Mesenchymal stem cell (in vitro differentiated cells and primary cell): ENCODE measurements at regions not wholly inside any gene's neighbourhood (a gene's known extent, or its start where the extent isn't known, plus 50 kb on each side); places are given as distances from the start of the nearest gene placed in this dataset.

Experiments used
- DNase-seq: peaks from one replicate; pipeline ENCODE4 v3.0.0-alpha.2; 2013
- H2AFZ ChIP-seq: one replicate; pipeline ENCODE4 v1.6.1; 2013; ENCODE audit warnings: low read depth, mild to moderate bottlenecking, control low read depth, inconsistent platforms, low read length, moderate library complexity
- H2AK5ac ChIP-seq: 2 replicates; pipeline ENCODE4 v1.6.1; 2013; ENCODE audit warnings: low read length, moderate library complexity, mild to moderate bottlenecking, inconsistent platforms; ENCODE audit not compliant: severe bottlenecking
- H2BK120ac ChIP-seq: one replicate; pipeline ENCODE4 v1.6.1; 2013; ENCODE audit warnings: low read depth, mild to moderate bottlenecking, inconsistent platforms, low read length, moderate library complexity
- H2BK12ac ChIP-seq, 2 experiments: one replicate each; pipeline ENCODE4 v1.6.1; 2013; ENCODE audit warnings: inconsistent platforms in 2 of 2, low read length in 2 of 2, mild to moderate bottlenecking in 2 of 2, moderate library complexity in 2 of 2, control low read depth in 1 of 2
- H2BK15ac ChIP-seq: one replicate; pipeline ENCODE4 v1.6.1; 2013; ENCODE audit warnings: mild to moderate bottlenecking, low read depth, inconsistent platforms; ENCODE audit not compliant: poor library complexity, severe bottlenecking
- H2BK5ac ChIP-seq: 2 replicates; pipeline ENCODE4 v1.6.1; 2013; ENCODE audit warnings: low read depth, mild to moderate bottlenecking, low read length, control low read depth, inconsistent platforms; ENCODE audit not compliant: poor library complexity, severe bottlenecking
- H3K14ac ChIP-seq, 2 experiments: one replicate each; pipeline ENCODE4 v1.6.1; 2013; ENCODE audit warnings: inconsistent platforms in 2 of 2, low read length in 2 of 2, control low read depth in 1 of 2, mild to moderate bottlenecking in 1 of 2, moderate library complexity in 1 of 2
- H3K18ac ChIP-seq, 2 experiments: one replicate each; pipeline ENCODE4 v1.6.1; 2013; ENCODE audit warnings: inconsistent platforms in 2 of 2, low read length in 2 of 2, control low read depth in 1 of 2, low read depth in 1 of 2, mild to moderate bottlenecking in 1 of 2
- H3K23ac ChIP-seq, 2 experiments: one replicate each; pipeline ENCODE4 v1.6.1; 2013; ENCODE audit warnings: inconsistent platforms in 2 of 2, low read length in 2 of 2, mild to moderate bottlenecking in 2 of 2, moderate library complexity in 2 of 2, control low read depth in 1 of 2
- H3K27ac ChIP-seq: 2 replicates; pipeline ENCODE4 v1.5.1; 2013; ENCODE audit warnings: mild to moderate bottlenecking, moderate library complexity, low read length, control low read depth, inconsistent platforms; ENCODE audit not compliant: poor library complexity, severe bottlenecking
- H3K27me3 ChIP-seq, 2 experiments: 2 replicates each; pipeline versions ENCODE4 v1.6.1 to v1.7.0; 2013; ENCODE audit warnings: low read length in 2 of 2, mild to moderate bottlenecking in 2 of 2, moderate library complexity in 2 of 2, control low read depth in 1 of 2, inconsistent platforms in 1 of 2; ENCODE audit not compliant: control insufficient read depth in 1 of 2, insufficient read depth in 1 of 2
- H3K36me3 ChIP-seq, 2 experiments: 2 replicates each; pipeline versions ENCODE4 v1.6.1 to v1.7.0; 2013; ENCODE audit warnings: low read length in 2 of 2, control low read depth in 1 of 2, inconsistent platforms in 1 of 2, low read depth in 1 of 2, mild to moderate bottlenecking in 1 of 2; ENCODE audit not compliant: insufficient read depth in 2 of 2, control insufficient read depth in 1 of 2
- H3K4ac ChIP-seq, 2 experiments: one replicate each; pipeline ENCODE4 v1.6.1; 2013; ENCODE audit warnings: inconsistent platforms in 2 of 2, low read length in 2 of 2, mild to moderate bottlenecking in 2 of 2, moderate library complexity in 2 of 2, control low read depth in 1 of 2, low read depth in 1 of 2
- H3K4me1 ChIP-seq: 2 replicates; pipeline ENCODE4 v1.6.1; 2013; ENCODE audit warnings: low read depth, low read length, control low read depth; ENCODE audit not compliant: control insufficient read depth, insufficient read depth
- H3K4me2 ChIP-seq: 2 replicates; pipeline ENCODE4 v1.6.1; 2013; ENCODE audit warnings: low read length, mild to moderate bottlenecking, inconsistent platforms; ENCODE audit not compliant: poor library complexity, severe bottlenecking
- H3K4me3 ChIP-seq, 2 experiments: 2 replicates each; pipeline versions ENCODE4 v1.5.1 to v1.7.0; 2013; ENCODE audit warnings: low read length in 2 of 2, mild to moderate bottlenecking in 2 of 2, control low read depth in 1 of 2, low read depth in 1 of 2; ENCODE audit not compliant: insufficient read depth in 1 of 2
- H3K79me1 ChIP-seq: replicated peaks from 2 replicates; pipeline ENCODE4 v1.6.1; 2013; ENCODE audit warnings: mild to moderate bottlenecking, control low read depth, low read length, inconsistent platforms; ENCODE audit not compliant: poor library complexity, severe bottlenecking
- H3K9ac ChIP-seq: 2 replicates; pipeline ENCODE4 v1.7.0; 2013; ENCODE audit warnings: mild to moderate bottlenecking, low read length, moderate library complexity
- H3K9me3 ChIP-seq: 2 replicates; pipeline ENCODE4 v1.7.0; 2013; ENCODE audit warnings: mild to moderate bottlenecking, low read length; ENCODE audit not compliant: control insufficient read depth
- H4K8ac ChIP-seq: one replicate; pipeline ENCODE4 v1.6.1; 2013; ENCODE audit warnings: inconsistent platforms, mild to moderate bottlenecking, low read length, moderate library complexity
- H4K91ac ChIP-seq: one replicate; pipeline ENCODE4 v1.6.1; 2013; ENCODE audit warnings: mild to moderate bottlenecking, low read length, inconsistent platforms
- WGBS: methylation state at CpG from one replicate; pipeline ENCODE4 v1.1.7; 2013; ENCODE audit warnings: mixed read lengths; 5-methylcytosine and 5-hydroxymethylcytosine counted together

DNA sequence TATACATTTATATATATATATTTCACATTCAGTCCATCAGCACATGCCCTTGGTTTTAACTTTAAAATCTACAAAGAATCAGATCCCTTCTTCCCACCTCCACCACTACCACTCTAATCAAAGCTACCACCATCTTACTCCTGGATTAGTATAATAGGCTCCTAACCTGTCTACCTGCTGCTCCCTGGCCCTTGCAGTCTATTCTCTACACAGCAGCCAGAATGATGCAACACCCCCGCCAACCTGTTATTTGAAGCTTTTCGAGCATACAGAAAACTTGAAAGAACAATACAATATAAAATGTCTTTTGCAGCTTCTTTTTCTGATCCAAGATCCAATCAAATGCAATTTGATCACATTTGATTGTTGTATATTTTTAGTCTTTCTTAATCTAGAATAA is 165.9 kb upstream of the HMGA2 start:
- Histone ChIP-seq H3K9me3 (no peaks in the 10 kb centered on the region), H3K23ac (no peak overlapping the region), H3K79me1 (no peaks in the 10 kb centered on the region), H2BK12ac (peak overlapping the region in 1 of 2 experiments; percentile 34), H3K4me2 (no peak overlapping the region), H2BK5ac (no peak overlapping the region), H3K4me3 (no peak overlapping the region), H3K18ac (no peak overlapping the region), H3K27ac (peak overlapping the region; percentile 55), H3K4ac (no peak overlapping the region), H2BK15ac (no peak overlapping the region), H2AK5ac (peak overlapping the region; percentile 69), H3K27me3 (no peaks in the 10 kb centered on the region), H3K4me1 (peaks cover 2% of the 10 kb centered on the region), H4K8ac (no peak overlapping the region), H3K14ac (no peak overlapping the region), H3K9ac (no peak overlapping the region), H4K91ac (no peak overlapping the region), H2BK120ac (no peak overlapping the region), H3K36me3 (no peaks in the 10 kb centered on the region), H2AFZ (no peak overlapping the region)
- DNase-seq, result no peak
- WGBS, result 100% methylated on average over 1 of the region's 2 CpGs

DNA sequence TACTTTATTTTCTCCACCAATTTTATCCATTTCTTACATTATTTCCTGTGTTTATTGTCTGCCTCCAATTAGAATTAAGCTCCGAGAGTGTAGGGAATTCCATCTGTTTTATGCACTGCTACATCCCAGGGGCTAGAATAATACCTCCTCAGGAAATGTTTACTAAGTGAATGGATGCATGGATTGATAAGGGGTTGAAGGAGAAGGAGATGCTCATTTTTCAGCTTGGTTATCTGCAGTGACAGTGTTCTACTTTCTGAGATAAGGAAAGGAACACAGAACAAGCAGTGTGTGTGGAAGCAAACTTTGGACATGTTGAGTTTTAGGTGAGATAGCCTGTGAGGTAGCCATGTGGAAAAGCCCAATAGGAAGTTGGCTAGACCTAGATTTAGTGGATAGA is 164.6 kb upstream of the HMGA2 start:
- no peak overlapping the region for H2AFZ ChIP-seq
- no peak overlapping the region for H2BK15ac ChIP-seq
- no peak overlapping the region for H2AK5ac ChIP-seq
- peaks cover 2% of the 10 kb centered on the region for H3K4me1 ChIP-seq
- no peaks in the 10 kb centered on the region for H3K36me3 ChIP-seq
- H3K23ac ChIP-seq, result no peak overlapping the region
- no peak overlapping the region for H2BK5ac ChIP-seq
- H3K27me3 ChIP-seq, result no peaks in the 10 kb centered on the region
- peak overlapping the region in 1 of 2 experiments; percentile 59 for H3K18ac ChIP-seq
- WGBS, result no CpG with 5 or more reads among the region's 1 CpG
- H3K4me2 ChIP-seq, result no peak overlapping the region
- no peak overlapping the region for H3K9ac ChIP-seq
- H3K4me3 ChIP-seq, result no peak overlapping the region
- no peak overlapping the region for H4K8ac ChIP-seq
- H4K91ac ChIP-seq, result no peak overlapping the region
- H3K4ac ChIP-seq, result no peak overlapping the region
- DNase-seq, result no peak
- H3K79me1 ChIP-seq, result no peaks in the 10 kb centered on the region
- H3K14ac ChIP-seq, result no peak overlapping the region
- H2BK12ac ChIP-seq, result no peak overlapping the region
- H3K27ac ChIP-seq, result no peak overlapping the region
- H2BK120ac ChIP-seq, result no peak overlapping the region
- peaks cover 4% of the 10 kb centered on the region for H3K9me3 ChIP-seq

DNA sequence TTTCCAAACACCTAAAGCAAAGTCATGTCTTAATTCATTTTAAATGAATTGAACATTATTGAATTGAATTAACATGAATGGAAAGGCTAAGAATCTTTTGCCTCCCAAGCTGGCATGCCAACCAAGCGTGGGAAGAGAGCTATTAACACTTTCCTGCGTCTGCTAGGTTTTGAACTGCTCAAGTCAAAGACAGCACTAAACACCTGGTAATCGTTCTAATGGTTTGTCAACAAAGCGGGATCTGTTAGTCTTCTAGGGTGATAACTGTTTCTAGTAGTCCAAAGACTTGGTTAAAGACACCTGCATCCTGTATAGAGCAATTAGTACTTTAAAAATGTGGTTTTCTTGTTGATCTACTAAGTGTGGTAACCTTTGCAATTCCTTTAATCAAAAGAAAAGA is 164.2 kb upstream of the HMGA2 start:
- H3K9ac ChIP-seq, result no peak overlapping the region
- WGBS, result 71% methylated on average over 4 of the region's 4 CpGs
- no peak overlapping the region for H2AFZ ChIP-seq
- H3K4me3 ChIP-seq, result no peak overlapping the region
- H3K4me2 ChIP-seq, result no peak overlapping the region
- no peaks in the 10 kb centered on the region for H3K79me1 ChIP-seq
- H3K14ac ChIP-seq, result no peak overlapping the region
- H3K18ac ChIP-seq, result no peak overlapping the region
- no peak overlapping the region for H2BK5ac ChIP-seq
- no peak overlapping the region for H2BK15ac ChIP-seq
- no peak overlapping the region for H4K8ac ChIP-seq
- no peaks in the 10 kb centered on the region for H3K27me3 ChIP-seq
- peaks cover 2% of the 10 kb centered on the region for H3K4me1 ChIP-seq
- H3K27ac ChIP-seq, result no peak overlapping the region
- no peak overlapping the region for H2AK5ac ChIP-seq
- no peak overlapping the region for H3K4ac ChIP-seq
- no peaks in the 10 kb centered on the region for H3K36me3 ChIP-seq
- H2BK120ac ChIP-seq, result no peak overlapping the region
- no peak overlapping the region for H3K23ac ChIP-seq
- H2BK12ac ChIP-seq, result no peak overlapping the region
- no peak overlapping the region for H4K91ac ChIP-seq
- H3K9me3 ChIP-seq, result peaks cover 4% of the 10 kb centered on the region
- no peak for DNase-seq

DNA sequence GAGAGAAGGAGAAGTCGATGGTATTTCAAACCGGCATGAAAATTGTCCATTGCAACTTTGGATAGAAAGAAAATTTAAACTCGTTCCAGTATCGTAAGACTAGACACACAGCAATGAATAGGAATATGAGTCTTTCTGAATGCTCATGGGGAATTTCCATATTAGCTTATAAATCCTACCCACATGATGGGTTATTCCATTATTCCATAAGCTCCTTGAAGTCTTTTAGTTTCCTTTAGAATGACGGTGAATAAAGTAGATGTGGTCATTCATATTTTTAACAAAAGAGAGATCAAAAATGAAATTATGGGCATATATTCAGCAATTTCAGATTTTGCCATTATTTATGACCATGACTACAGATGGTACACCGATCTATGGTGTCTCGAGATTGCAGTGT is 163.4 kb upstream of the HMGA2 start:
- H2AFZ ChIP-seq, result no peak overlapping the region
- no peak for DNase-seq
- H2BK15ac ChIP-seq, result no peak overlapping the region
- no peak overlapping the region for H3K4me3 ChIP-seq
- peaks cover 2% of the 10 kb centered on the region for H3K4me1 ChIP-seq
- H3K18ac ChIP-seq, result no peak overlapping the region
- no peak overlapping the region for H3K4ac ChIP-seq
- no peak overlapping the region for H3K27ac ChIP-seq
- no peak overlapping the region for H3K23ac ChIP-seq
- H3K9me3 ChIP-seq, result peaks cover 4% of the 10 kb centered on the region
- H4K8ac ChIP-seq, result no peak overlapping the region
- 100% methylated on average over 2 of the region's 7 CpGs for WGBS
- no peak overlapping the region for H3K14ac ChIP-seq
- H3K9ac ChIP-seq, result no peak overlapping the region
- no peak overlapping the region for H4K91ac ChIP-seq
- no peak overlapping the region for H2BK120ac ChIP-seq
- H2BK5ac ChIP-seq, result no peak overlapping the region
- H3K36me3 ChIP-seq, result no peaks in the 10 kb centered on the region
- H2BK12ac ChIP-seq, result no peak overlapping the region
- no peak overlapping the region for H2AK5ac ChIP-seq
- H3K79me1 ChIP-seq, result no peaks in the 10 kb centered on the region
- H3K27me3 ChIP-seq, result no peaks in the 10 kb centered on the region
- H3K4me2 ChIP-seq, result no peak overlapping the region
